NB4 (cell line): ENCODE measurements at regions not wholly inside any gene's neighbourhood (a gene's known extent, or its start where the extent isn't known, plus 50 kb on each side); places are given as distances from the start of the nearest gene placed in this dataset.
"Not testable (repeated sequence)": the region's sequence is repeated elsewhere in the genome, so short reads cannot be mapped to it uniquely, and the experiment has no call there.

ENCODE experiments used
- DNase-seq: peaks from one replicate; pipeline ENCODE4 v3.0.0; 2010; ENCODE audit warnings: low read depth
- H3K4me3 ChIP-seq: one replicate; pipeline ENCODE4 v1.5.1; 2011; ENCODE audit warnings: mild to moderate bottlenecking, low read depth, low read length, moderate library complexity

DNA sequence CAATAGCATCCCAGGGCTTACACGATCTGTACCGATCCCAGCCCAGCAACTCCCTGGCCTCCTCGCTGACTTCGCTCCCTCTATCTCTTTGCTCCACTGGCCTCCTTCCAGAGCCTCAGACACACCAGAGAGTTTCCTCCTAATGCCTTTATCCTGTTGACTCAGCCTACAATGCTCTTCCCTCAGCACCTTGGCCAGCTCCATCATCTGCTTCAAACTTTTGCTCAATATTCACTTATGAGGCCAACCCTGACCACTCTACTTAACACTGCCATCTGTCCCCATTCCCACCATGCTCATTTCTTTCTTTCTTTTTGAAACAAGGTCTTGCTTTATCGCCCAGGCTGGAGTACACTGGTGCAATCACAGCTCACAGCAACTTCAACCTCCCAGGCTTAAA lies 180.9 kb downstream of the CEP170 start:
- not testable (repeated sequence) for DNase-seq, H3K4me3 ChIP-seq

GRCh38 chr1:243067056-243067455 lies 188.0 kb downstream of the CEP170 start:
- not testable (repeated sequence) for DNase-seq, H3K4me3 ChIP-seq

DNA sequence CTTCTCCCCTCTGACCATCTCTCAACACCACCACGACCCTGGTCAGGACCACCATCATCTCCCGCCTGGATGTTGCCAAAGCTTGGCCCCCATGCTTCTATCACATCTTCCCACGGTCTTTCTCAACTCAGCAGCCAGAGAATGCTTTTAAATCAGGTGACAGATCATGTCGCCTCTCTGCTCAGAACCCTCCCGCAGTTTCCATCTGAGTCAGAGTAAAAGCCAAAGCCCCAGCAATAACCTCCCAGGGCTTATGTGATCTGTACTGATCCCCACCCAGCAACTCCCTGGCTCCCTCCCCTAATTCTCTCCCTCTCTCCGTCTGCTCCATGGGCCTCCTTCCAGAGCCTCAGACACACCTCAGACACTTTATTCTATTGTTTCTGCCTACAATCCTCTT lies 193.1 kb downstream of the CEP170 start:
- not testable (repeated sequence) for DNase-seq, H3K4me3 ChIP-seq

GRCh38 chr1:243055510-243055909 lies 199.6 kb downstream of the CEP170 start:
- DNase-seq, H3K4me3 ChIP-seq: not testable (repeated sequence)

GRCh38 chr1:243055091-243055490 lies 200.0 kb downstream of the CEP170 start:
- not testable (repeated sequence) for DNase-seq, H3K4me3 ChIP-seq

GRCh38 chr1:243054681-243055080 lies 200.4 kb downstream of the CEP170 start:
- H3K4me3 ChIP-seq, DNase-seq: not testable (repeated sequence)

- DNase-seq, H3K4me3 ChIP-seq: not testable (repeated sequence)
Measured at GRCh38 chr1:243053048-243053447, 202.0 kb downstream of the CEP170 start.

DNA sequence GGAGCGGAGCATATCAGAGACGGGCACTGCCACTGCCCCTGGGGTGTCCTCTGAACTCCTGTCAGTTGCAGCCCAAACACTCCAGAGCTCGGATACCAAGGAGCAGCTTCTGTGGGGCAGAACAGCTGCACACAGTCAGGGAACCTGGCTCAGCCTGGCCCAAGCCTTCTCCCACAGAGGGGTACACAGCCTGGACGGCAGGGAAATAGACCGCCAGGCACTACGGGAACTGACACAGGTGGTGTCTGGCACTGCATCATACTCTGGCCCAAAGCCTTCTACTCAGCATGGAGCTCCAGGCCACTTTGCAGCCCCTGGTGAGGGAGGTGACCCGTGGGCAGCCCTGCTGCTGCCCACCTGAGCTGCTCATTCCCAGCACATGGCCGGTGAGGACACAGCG lies 204.5 kb downstream of the CEP170 start:
- H3K4me3 ChIP-seq, DNase-seq: not testable (repeated sequence)

DNA sequence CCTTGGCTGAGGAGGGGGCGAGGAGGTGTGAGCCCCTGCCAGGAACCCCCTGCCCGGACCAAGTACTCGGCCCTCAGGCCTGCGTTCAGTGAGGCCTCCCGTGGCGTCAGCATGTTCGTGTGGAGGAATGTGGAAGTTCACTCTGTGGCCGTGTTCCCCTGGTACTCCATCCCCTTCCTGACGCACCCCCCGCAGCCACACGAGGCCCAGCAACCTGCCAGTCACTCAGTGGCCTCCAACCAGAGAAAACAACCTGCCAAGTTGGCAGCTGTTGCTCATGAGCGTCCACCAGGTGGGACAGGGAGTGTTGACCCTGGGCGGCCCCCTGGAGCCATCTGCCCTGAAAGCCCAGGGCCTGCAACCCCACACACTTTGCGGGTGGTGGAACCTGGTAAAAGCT lies 205.4 kb downstream of the CEP170 start:
- not testable (repeated sequence) for DNase-seq, H3K4me3 ChIP-seq

DNA sequence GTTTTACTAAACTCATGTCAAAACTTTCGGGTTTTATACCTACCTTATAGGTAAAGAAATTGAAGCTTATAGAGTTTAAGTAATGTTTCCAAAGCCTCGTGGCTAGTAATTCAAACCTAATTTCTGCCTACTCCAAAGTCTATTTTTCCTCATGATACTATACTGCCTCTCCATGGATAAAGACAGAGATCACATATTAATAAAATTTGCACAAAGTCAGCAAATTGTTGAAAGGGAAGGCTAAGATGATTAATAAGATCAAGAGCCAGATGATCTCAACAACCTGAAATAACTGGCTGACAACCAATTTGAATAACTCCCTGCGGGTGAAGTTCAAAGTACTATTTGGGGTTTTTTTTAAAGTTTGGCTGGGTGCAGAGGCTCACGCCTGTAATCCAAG lies 233.7 kb downstream of the CEP170 start:
- not testable (repeated sequence) for DNase-seq, H3K4me3 ChIP-seq

- H3K4me3 ChIP-seq, DNase-seq: not testable (repeated sequence)
Measured at GRCh38 chr1:243019030-243019635, 235.9 kb downstream of the CEP170 start.

DNA sequence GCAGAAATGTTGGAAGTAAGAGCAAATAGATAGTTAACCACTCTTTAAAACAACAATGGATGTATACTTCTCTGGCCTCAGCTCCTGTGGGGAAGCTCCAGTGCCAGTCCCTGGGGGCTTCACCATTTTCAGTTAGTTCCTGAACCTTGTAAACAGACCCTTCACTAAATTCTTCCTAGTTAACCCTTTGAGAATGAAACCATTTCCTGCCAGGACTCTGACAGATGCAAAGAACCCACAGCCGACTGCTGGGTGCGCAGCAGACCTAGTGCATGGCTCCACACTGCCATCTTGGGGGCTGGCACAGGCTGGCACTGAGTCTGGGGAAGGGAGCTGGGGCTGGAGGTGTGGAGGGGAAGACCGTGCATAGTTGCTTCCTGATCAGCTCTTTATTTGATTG lies 244.4 kb downstream of the CEP170 start:
- H3K4me3 ChIP-seq = not testable (repeated sequence)
- DNase-seq = peak; percentile 65

DNA sequence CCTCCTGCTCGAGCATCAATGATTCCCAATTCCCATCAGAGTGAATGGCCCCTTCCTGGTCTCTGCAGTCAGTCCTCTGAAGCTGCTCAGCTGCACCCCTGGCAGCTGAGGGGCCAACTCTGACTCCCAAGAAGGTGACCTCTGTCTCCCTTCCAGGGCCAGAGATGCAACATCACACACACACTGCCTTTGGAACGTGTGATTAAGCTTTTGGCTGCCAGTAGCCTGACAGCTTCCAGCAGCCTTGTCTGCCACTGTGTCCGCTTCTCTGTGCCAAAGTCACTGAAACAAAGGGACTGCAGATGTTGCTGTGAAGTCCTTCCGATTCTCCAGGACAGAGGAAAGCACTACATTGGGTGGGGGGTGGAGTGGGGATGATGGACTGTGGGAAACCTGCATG lies 254.1 kb downstream of the CEP170 start:
- not testable (repeated sequence) for DNase-seq, H3K4me3 ChIP-seq

DNA sequence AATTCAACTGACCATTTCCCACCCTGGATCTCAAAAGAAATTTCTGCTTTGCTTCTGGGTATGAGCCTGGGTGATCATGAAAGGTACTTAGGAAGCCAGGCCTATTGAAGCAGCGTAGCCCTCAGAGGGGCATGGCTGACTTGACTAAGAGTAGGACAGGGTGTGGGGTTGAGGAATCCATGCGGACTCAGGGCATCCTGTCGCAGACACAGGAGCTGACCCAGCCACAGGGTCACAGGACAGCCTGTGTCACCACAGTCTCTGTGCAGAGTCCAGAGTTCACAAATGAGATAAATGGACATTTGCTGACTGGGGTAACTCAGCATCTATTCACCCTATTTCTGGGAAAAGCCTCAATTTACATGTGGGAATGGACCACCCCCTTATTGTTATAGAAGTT lies 262.3 kb downstream of the CEP170 start:
- DNase-seq, H3K4me3 ChIP-seq: not testable (repeated sequence)

DNA sequence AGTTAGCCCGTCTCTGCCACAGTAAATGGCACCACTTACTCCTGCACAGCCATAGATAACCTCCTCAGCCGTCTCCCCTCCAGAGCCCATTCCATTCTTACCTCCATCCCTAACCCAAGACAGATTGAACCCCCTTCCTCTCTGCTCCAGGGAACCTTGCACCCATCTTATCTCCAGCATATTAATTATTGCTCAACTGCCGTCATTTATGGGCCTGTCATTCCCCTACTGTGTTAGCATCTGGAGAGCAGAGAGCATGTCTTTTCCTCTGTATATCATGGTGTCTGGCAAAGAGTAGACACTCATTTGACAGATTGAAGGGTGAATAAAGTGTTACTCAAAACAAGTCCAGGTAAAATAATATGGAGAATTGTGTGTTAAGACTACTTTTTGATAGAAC lies 270.0 kb downstream of the CEP170 start:
- H3K4me3 ChIP-seq, DNase-seq: not testable (repeated sequence)

DNA sequence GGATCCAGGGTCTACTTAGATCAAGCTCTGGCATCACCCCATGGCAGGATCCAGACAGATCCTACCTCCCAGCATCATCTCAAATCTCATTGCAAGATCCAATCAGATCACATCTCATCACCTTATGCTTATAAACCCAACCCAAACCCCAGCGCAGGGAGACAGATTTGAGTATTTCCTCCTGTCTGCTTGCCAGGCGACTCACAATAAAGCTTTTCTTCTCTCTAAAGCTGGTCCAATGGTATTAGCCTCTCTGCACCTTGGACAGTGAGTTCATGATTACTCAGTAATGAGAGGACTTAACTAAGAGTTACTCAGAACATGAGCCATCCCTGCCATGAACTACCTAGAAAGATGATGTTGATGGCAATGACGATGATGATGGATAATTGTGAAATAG lies 281.7 kb downstream of the CEP170 start:
- not testable (repeated sequence) for DNase-seq, H3K4me3 ChIP-seq
